Heart left ventricle (tissue), 13 donors: ENCODE measurements at regions not wholly inside any gene's neighbourhood (a gene's known extent, or its start where the extent isn't known, plus 50 kb on each side); places are given as distances from the start of the nearest gene placed in this dataset.

Experiments
- CTCF ChIP-seq, 12 donors: fragments of 200-600 bp; sonication (generic) in 4 of 12; IDR thresholded peaks; one replicate each; pipeline versions ENCODE4 v1.5.0 to v1.8.0; 2018 to 2022; ENCODE audit warnings: antibody characterized with exemption in 12 of 12, mild to moderate bottlenecking in 5 of 12
- POLR2A ChIP-seq, 2 donors: fragments of 450-650 bp; IDR thresholded peaks; one replicate each; pipeline ENCODE4 v1.6.1; 2017; ENCODE audit warnings: antibody characterized with exemption in 2 of 2, mild to moderate bottlenecking in 2 of 2, moderate library complexity in 2 of 2
- donor health status: ischemic (EF 13 %, LVEDD 7.1; RV severe dilation, severe dysfunction).
- donor health status: DM: no; HTN: yes; CAD: no.
- donor health status: DM: no; HTN: no; CAD: no.
- donor health status: ischemic (EF 25% LVEDD 6.9; RV normal size, moderate dysfunction).
- donor health status: ischemic (EF 25% LVEDD 5.7; RV mildly dilated, moderate dysfunction).
- donor health status: ischemic (EF 35%, LVEDD 5.7; RV mildly dilated, moderate dysfunction).
- donor health status: nonischemic (EF 11% LVEDD 7.7; RV severe dilation, severe dysfunction).
- donor health status: DM: yes; HTN: yes; CAD: no.
- donor health status: PGD.
- donor health status: ischemic (EF 29% LVEDD 5.4; RV normal size, mild dysfunction).
- donor health status: nonischemic (EF 23%, LVEDD 6.1; RV moderate dilation, normal function).

DNA sequence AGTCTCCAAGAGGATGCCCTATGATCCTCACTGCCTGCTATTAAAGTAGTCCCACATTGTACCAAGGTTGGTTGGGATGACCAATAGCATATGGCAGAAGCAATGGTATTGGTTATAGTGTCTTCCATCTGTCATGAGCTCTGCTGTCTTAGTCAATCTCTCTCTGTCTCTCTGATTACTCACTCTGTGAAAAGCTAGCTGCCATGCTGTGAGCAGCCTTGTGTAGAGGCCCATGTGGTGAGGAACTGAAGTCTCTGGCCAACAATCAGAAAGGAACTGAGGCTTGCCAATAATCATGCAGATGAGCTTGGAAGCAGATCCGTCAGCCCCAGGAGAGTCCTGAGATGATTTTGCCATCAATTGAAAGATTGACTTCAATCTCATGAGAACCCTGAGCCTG, 60.3 kb upstream of the CFAP161 start:
- TF ChIP-seq CTCF (IDR thresholded peaks at IDR 0.05), result no peak
- TF ChIP-seq POLR2A (IDR thresholded peaks at IDR 0.05), result no peak
